Fibroblast of skin of right biceps (primary cell): ENCODE measurements at regions not wholly inside any gene's neighbourhood (a gene's known extent, or its start where the extent isn't known, plus 50 kb on each side); places are given as distances from the start of the nearest gene placed in this dataset.

Experiments used
- DNase-seq: peaks from one replicate; pipeline ENCODE4 v3.0.0-alpha.2; 2013

DNA sequence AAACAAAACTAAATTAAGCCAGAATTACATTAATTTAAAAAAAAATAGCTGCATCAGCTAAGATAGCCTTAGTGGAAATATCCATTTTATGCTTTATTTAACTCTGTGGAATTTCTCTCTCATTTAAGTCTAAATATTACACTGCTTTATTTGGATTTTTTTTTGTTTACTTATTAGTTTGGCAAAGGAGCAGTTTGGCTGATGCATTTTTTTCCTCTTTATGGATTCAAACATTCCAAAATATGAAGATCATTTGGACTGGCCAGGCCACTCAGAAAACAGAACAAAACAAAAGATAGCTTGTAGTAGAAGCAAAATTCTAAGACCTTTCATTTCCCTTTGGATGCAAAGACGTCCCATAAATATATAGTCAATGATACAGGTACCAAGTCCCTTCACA is 707.3 kb upstream of the UBE2E2 start:
- DNase-seq = no peak

- no peak for DNase-seq
Observed at GRCh38 chr3:22496641-22497040, 706.5 kb upstream of the UBE2E2 start.

DNA sequence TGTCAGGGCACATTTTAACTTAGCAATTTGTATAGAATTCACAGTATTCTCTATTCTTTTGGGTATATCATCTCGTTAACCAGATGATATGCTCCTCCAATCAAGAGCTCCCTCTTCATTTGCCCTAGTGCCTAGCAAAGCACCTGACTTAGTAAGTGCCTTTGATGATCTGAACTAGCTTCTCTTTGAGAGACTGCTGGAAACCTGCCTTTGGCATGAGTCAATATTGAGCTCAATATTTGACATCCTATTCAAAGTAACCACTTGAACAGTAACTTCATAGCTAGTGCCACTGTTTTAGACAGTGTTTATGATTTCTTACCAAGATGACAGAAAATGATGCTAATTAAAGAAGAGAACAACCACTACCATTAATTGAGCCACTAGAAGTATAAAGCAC is 696.3 kb upstream of the UBE2E2 start:
- DNase-seq = no peak

GRCh38 chr3:22507709-22508108 is 695.4 kb upstream of the UBE2E2 start:
- no peak for DNase-seq

DNA sequence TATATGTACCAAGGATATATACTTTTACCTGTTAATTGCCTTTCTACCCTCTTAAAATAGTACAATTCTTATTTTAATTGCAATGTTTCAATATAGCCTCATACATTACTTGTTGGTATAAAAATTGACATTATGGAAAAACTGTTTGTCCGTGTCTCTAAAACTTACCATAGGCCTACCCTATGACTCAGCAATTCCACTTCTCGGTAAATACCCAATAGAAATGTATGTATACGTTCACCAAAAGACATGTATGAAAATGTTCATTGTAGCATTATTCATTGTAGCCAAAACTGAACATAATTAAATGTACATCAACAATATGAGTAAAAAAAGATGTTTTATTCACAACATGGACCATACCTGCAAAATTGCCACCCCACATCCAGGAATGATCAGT is 679.2 kb upstream of the UBE2E2 start:
- no peak for DNase-seq

- DNase-seq = no peak
Observed at GRCh38 chr3:22526266-22526837, 676.8 kb upstream of the UBE2E2 start.

- no peak for DNase-seq
Observed at GRCh38 chr3:22536541-22536940, 666.6 kb upstream of the UBE2E2 start.

DNA sequence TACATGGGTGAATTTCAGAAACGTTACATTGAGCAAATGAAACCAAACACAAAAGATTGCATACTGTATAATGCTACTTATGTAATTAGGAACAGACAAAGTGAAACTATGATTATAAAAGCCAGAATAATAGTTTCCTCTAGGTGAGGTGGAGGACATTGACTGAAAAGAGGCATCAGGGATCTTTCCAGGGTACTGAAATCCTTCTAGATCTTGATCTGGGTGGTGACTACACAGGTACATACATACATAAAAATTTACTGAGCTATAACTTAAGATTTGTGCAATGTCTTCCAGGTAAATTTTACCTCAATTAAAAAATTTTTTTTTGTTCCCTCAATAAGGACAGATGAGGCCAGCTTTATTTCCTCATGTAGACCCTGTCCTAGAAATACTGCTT is 665.6 kb upstream of the UBE2E2 start:
- DNase-seq = no peak

DNA sequence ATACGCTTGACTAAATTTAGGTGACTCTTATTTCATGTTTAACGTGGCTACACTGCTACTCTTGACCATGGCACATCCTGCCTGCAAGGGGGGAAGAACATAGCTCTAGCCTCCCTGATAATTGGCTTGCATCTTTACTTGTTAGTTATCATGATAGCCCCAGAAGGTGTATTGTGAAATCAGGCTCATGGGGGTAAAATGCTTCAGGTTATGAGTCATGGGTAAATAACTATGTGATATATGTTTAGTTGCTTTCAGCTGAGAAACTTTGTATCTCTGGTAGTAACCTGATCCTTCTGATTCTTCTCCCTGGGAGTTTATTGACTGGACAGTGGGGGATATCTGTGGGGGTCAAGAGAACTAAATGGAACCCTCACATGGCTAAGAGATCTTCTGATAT is 660.8 kb upstream of the UBE2E2 start:
- peak; percentile 34 for DNase-seq

DNA sequence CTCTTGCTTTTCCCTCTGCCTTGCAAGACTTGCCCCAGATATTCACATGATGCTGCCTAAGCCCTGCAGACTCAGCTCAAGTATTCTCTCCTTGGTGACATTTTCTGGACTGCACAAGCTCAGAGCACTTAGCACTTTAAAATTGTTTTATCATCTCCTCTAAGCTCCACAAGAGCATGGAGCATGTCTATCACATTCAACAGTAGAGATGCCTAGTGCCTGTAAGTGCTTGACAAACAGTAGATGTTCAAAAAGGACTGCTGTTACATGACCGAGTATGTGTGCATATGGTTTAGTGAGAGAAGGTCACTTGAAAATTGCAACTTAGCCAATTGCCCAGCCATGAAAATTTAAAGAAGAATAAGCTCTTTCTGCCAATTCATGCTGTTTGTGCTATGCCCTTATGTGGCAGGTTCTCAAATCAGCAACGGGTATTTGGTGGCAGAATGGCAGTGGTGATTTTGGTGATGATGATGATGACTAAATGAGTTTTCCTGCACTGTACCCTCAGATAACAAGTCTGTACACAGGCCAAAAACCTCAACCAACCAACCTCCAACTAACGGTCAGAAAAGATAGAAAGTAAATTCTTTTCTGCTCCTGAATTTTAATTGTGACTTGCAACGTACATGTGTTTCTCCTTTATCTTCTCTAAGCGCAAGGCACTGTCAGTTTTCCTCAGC is 647.2 kb upstream of the UBE2E2 start:
- no peak for DNase-seq

DNA sequence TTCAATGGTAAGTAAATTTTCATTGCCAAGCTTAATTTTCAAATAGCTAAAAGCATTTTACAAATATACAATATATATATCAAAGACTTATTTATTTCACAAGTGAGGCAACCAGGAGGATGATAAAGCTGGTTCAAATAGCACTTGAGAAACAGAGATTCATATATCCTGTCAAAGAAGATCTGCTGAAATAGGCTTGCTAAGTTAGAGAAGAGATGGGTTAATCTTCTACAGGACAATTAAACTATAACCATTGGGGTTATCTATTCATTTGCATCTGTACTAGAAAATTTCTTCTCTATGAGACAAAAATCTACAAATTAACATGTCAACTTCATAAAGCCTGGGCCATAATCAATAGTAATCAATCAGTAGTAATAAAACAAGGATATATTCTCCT is 637.7 kb upstream of the UBE2E2 start:
- no peak for DNase-seq

GRCh38 chr3:22568285-22568684 is 634.8 kb upstream of the UBE2E2 start:
- DNase-seq = no peak

- no peak for DNase-seq
Observed at GRCh38 chr3:22569570-22569969, 633.6 kb upstream of the UBE2E2 start.

DNA sequence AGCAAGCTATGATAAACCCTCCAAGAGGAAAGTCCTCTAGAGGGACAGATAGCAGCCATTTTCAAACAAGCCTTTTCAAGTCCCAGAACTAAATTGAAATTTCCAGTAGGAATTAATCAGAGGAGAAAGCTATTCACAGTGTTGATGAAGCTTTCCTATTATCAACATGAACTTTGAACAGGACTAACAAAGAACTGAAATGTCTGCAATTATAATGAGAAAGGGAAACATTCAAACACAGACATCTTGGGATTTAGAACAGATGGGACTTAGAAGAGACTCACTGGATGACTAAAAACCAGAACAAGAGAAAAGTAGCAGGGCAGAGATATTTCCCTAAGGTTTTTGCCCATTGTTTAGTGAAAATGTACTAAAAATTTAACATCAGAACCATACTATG is 622.1 kb upstream of the UBE2E2 start:
- no peak for DNase-seq

DNA sequence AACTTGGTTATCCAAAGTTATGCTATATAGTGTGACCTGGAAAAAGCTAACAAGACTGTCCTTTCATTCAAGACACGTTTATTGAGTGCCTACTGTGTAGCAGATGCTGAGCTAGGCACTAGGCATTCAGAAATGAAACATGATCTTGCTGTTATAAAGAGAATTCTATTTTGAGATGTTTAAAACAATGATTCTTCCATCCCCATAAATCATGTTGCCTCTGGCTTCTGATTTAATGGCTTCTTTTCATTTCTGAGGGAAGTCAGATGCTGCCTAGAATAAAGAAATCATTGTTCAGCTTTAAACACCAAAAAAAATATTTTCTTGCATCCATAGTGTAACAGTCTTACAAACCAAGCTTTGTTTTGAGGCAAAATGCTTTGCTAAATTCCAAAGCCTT is 620.9 kb upstream of the UBE2E2 start:
- DNase-seq = no peak

GRCh38 chr3:22585504-22585903 is 617.6 kb upstream of the UBE2E2 start:
- peak; percentile 54 for DNase-seq

GRCh38 chr3:22585911-22586310 is 617.2 kb upstream of the UBE2E2 start:
- no peak for DNase-seq

GRCh38 chr3:22587446-22587845 is 615.7 kb upstream of the UBE2E2 start:
- no peak for DNase-seq

GRCh38 chr3:22593638-22594037 is 609.5 kb upstream of the UBE2E2 start:
- no peak for DNase-seq

GRCh38 chr3:22594990-22595389 is 608.1 kb upstream of the UBE2E2 start:
- DNase-seq = no peak

DNA sequence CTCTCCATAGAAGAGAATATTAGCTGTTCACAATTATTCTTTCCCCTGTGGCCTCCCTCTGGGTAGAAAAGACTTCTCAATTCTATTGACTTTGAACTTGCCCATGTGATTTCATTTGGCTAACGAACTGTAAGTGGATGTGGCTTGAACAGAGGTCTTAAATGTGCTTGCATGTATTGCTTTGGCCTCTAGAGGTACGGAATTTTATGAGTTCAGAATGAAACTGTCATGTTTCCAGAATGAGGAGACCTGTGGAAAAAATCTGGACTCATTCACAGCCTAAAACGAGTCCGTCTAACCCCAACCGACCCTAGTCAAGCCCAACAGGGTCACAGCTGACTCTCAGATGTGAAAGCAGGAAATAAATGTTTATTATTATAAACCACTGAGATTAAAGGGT is 596.7 kb upstream of the UBE2E2 start:
- DNase-seq = no peak

DNA sequence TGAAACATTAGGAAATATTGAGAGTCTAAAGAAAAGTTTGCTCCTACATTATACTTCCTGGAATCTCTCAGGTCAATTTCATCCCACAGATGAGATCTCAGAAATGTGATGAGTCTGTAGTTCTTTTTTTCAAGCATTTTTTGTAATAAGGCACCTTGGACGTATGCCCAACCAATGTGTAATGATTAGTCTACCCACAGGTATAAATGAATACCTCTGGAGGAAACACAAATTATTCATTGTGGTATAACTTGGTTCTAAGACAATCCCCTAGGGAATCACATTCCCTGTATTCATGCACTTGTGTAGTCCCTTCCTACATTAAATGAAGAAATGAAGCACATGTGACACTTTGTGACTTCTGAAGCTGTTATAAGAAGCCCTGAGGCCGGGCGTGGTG is 596.2 kb upstream of the UBE2E2 start:
- peak; percentile 19 for DNase-seq

DNA sequence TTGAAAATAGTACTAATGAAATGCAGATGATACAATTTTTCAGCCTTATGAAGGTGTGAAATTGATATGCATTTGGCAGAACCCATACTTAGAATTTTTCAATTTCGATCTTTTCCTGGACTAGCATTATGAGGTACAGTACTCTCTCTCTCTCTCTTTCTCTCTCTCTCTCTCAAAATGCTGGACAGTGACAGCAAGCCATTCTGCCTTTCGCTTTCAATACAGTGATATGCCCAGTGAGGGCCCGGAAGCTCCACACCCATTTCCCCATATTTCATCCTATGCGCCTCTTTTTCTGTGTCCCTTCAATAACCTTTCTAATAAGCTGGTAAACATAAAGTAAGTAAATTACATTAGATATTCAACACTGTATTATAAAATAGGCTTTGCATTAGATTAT is 595.0 kb upstream of the UBE2E2 start:
- DNase-seq = no peak

- no peak for DNase-seq
Observed at GRCh38 chr3:22608721-22609120, 594.4 kb upstream of the UBE2E2 start.

DNA sequence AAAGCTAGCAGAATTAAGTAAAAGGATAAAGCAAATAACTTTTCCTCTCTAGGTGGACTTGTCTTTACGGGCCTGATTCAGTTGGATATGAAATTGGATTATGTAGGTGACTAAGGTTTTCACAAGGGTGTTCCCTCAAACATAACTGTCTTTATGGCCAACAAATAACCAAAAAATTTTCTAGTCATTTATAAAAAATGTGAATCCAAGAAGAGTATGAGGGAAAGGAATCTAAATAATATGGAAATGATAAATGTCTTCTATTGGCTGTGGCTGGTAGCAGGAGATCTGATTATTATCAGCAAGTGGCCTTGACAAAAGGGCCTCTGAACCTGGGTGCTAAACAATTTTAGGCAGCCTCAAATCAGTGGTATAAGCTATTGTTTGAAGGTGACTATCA is 594.0 kb upstream of the UBE2E2 start:
- DNase-seq = peak; percentile 54
